Neuron (in vitro differentiated cells): ENCODE measurements at regions not wholly inside any gene's neighbourhood (a gene's known extent, or its start where the extent isn't known, plus 50 kb on each side); places are given as distances from the start of the nearest gene placed in this dataset.

Experiments
- H2AFZ ChIP-seq: one replicate; pipeline ENCODE4 v1.6.1; 2013; ENCODE audit warnings: low read depth, mild to moderate bottlenecking, inconsistent platforms, low read length, moderate library complexity
- H3K27me3 ChIP-seq: one replicate; pipeline ENCODE4 v1.6.1; 2013; ENCODE audit warnings: low read length; ENCODE audit not compliant: insufficient read depth
- H3K36me3 ChIP-seq: one replicate; pipeline ENCODE4 v1.6.1; 2013; ENCODE audit warnings: low read length; ENCODE audit not compliant: insufficient read depth
- H3K4me1 ChIP-seq: one replicate; pipeline ENCODE4 v1.6.1; 2013; ENCODE audit warnings: low read length; ENCODE audit not compliant: insufficient read depth
- H3K4me3 ChIP-seq: 2 replicates; pipeline ENCODE4 v1.5.1; 2013; ENCODE audit warnings: mild to moderate bottlenecking, low read length, moderate library complexity
- H3K9me3 ChIP-seq: one replicate; pipeline ENCODE4 v1.6.1; 2013; ENCODE audit warnings: low read length

DNA sequence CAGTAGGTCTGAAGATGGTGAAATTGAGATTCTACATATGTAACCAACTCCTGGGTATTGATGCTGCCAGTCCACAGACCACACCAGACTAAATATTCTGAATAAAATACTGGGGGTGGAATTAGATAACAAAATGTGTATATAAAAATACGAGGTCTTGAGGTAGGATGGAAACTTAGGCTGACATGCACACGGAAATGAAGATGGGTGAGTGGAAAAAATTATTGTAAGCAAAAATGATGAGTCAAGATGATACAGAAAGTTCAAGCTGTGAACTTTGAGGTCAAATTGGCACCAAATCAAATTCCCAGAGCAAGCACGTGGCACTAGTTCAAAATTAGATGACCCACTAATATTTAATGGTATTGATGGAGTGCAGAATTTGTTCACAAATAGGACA lies 713.4 kb upstream of the ACO1 start:
- no peaks in the 10 kb centered on the region for H3K9me3 ChIP-seq
- no peaks in the 10 kb centered on the region for H3K4me1 ChIP-seq

DNA sequence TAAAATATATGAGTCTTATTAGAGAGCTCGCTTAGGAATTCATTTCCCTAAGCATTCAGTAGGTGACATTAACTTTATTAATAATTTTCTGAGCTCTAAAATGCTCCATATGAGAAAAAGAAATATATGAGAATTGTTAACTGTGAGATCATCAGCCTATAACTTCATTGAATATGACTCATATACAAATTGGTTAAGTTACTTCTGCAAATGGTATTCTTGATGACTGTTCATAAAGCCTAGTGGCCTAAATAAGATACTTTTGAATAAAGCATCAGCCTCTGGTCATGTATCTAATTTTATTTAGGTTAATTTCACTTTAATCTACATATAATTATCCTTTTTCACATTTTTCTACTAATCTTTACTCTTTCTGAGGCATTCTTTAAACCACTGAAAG lies 710.2 kb upstream of the ACO1 start:
- Histone ChIP-seq H3K4me3 (no peak overlapping the region), H3K9me3 (no peaks in the 10 kb centered on the region), H3K27me3 (no peaks in the 10 kb centered on the region), H2AFZ (no peak overlapping the region), H3K4me1 (no peaks in the 10 kb centered on the region), H3K36me3 (no peaks in the 10 kb centered on the region)

More for the DNA sequence above, 713.4 kb upstream of the ACO1 start:
- Histone ChIP-seq H3K27me3 (no peaks in the 10 kb centered on the region), H3K4me3 (no peak overlapping the region), H3K36me3 (no peaks in the 10 kb centered on the region), H2AFZ (no peak overlapping the region)

DNA sequence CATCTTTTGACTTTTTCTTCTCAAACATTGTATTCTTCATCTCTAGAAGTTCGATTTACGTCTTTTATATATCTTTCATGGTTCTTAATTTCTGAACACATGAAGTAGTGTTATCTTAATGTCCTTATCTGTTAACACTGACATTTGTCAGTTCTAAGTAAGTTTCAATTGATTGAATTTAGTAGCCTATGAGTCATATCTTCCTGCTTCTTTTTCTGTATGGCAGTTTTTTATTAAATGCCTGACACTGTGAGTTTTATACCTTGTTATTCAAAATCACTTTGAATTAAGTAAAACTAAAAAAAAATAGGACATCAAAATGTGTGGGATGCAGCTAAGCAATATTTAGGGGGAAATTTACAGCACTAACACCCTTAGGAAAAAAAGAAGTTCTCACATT lies 707.0 kb upstream of the ACO1 start:
- no peak overlapping the region for H2AFZ ChIP-seq
- no peaks in the 10 kb centered on the region for H3K4me1 ChIP-seq
- H3K27me3 ChIP-seq = no peaks in the 10 kb centered on the region

GRCh38 chr9:31677877-31678276 lies 706.6 kb upstream of the ACO1 start:
- no peak overlapping the region for H2AFZ ChIP-seq
- H3K27me3 ChIP-seq = no peaks in the 10 kb centered on the region
- no peaks in the 10 kb centered on the region for H3K36me3 ChIP-seq
- no peaks in the 10 kb centered on the region for H3K4me1 ChIP-seq
- H3K4me3 ChIP-seq = no peak overlapping the region
- no peaks in the 10 kb centered on the region for H3K9me3 ChIP-seq

More for the DNA sequence above, 707.0 kb upstream of the ACO1 start:
- no peak overlapping the region for H3K4me3 ChIP-seq
- no peaks in the 10 kb centered on the region for H3K9me3 ChIP-seq
- no peaks in the 10 kb centered on the region for H3K36me3 ChIP-seq

GRCh38 chr9:31683116-31683515 lies 701.3 kb upstream of the ACO1 start:
- Histone ChIP-seq H3K9me3 (no peaks in the 10 kb centered on the region), H3K4me3 (no peak overlapping the region), H3K36me3 (no peaks in the 10 kb centered on the region), H3K27me3 (no peaks in the 10 kb centered on the region), H2AFZ (no peak overlapping the region), H3K4me1 (no peaks in the 10 kb centered on the region)

- H3K4me3 ChIP-seq = no peak overlapping the region
- H3K9me3 ChIP-seq = no peaks in the 10 kb centered on the region
- no peaks in the 10 kb centered on the region for H3K4me1 ChIP-seq
- no peak overlapping the region for H2AFZ ChIP-seq
- H3K27me3 ChIP-seq = no peaks in the 10 kb centered on the region
- no peaks in the 10 kb centered on the region for H3K36me3 ChIP-seq
Measured at GRCh38 chr9:31697956-31698355, 686.5 kb upstream of the ACO1 start.

DNA sequence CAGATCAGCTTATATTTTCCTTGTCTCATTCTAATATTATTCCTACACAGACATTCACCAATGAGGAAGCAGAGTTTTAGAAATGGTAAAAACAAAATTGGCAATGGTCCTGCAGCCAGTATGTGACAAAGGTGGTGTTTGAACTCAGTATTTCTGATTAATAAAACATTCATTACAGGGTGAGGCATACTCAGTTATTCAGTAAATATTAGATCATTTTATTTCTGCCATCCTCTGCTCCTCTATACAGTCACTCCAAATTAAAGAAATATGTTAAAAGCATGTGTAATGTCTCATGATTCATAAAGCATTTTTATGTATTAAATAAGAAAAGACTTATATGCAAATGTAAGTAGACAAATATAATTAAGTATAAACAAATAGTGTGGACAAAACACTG lies 684.6 kb upstream of the ACO1 start:
- Histone ChIP-seq H3K27me3 (no peaks in the 10 kb centered on the region), H3K9me3 (no peaks in the 10 kb centered on the region), H3K36me3 (no peaks in the 10 kb centered on the region), H3K4me1 (no peaks in the 10 kb centered on the region), H2AFZ (no peak overlapping the region), H3K4me3 (no peak overlapping the region)

- Histone ChIP-seq H2AFZ (no peak overlapping the region), H3K9me3 (no peaks in the 10 kb centered on the region), H3K36me3 (no peaks in the 10 kb centered on the region), H3K27me3 (no peaks in the 10 kb centered on the region), H3K4me1 (no peaks in the 10 kb centered on the region), H3K4me3 (no peak overlapping the region)
Measured at GRCh38 chr9:31700252-31701045, 684.0 kb upstream of the ACO1 start.

DNA sequence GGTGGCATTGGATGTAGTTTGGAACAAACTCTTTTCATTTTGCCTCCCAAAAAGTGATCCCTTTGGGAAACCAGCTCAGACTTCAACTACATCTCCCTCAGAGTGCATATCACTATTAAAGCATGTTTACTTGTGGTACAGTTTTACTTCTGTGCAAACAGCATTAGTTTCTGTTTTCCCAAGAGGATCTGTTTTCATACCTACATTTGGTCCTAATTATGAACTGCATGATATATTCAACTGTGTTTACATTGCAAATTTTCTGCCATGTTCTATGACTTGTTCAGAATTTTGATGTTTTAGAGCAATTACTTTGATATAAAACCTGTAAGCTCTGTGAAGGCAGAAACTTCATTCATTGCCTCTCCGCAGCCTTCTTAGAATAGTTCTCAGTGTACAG lies 681.5 kb upstream of the ACO1 start:
- no peaks in the 10 kb centered on the region for H3K27me3 ChIP-seq

GRCh38 chr9:31715250-31715649 lies 669.2 kb upstream of the ACO1 start:
- no peaks in the 10 kb centered on the region for H3K9me3 ChIP-seq
- H3K27me3 ChIP-seq = no peaks in the 10 kb centered on the region
- no peaks in the 10 kb centered on the region for H3K4me1 ChIP-seq
- no peak overlapping the region for H3K4me3 ChIP-seq
- H2AFZ ChIP-seq = no peak overlapping the region
- H3K36me3 ChIP-seq = no peaks in the 10 kb centered on the region

More for the DNA sequence above, 681.5 kb upstream of the ACO1 start:
- Histone ChIP-seq H3K36me3 (no peaks in the 10 kb centered on the region), H2AFZ (no peak overlapping the region), H3K4me3 (no peak overlapping the region), H3K9me3 (no peaks in the 10 kb centered on the region), H3K4me1 (no peaks in the 10 kb centered on the region)

DNA sequence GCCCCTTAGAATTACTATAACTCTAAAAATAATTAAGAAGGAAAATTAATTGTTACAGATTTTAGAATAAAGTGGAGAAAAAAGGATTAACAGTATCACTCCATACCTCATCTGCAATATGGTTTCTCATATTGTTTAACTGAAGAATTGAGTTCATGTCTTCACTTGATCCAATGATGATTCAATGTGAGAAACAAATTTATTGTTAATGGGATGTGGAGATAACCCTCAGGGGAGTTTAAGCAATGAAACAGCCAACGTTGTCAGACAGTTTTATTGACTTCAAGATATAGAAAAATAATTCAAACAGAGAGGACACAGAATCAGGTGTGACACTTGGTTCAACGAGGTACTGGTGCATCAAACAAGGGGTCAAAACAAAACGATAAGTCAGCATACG lies 665.2 kb upstream of the ACO1 start:
- Histone ChIP-seq H3K4me3 (no peak overlapping the region), H2AFZ (no peak overlapping the region), H3K36me3 (no peaks in the 10 kb centered on the region), H3K27me3 (no peaks in the 10 kb centered on the region), H3K9me3 (no peaks in the 10 kb centered on the region), H3K4me1 (no peaks in the 10 kb centered on the region)

DNA sequence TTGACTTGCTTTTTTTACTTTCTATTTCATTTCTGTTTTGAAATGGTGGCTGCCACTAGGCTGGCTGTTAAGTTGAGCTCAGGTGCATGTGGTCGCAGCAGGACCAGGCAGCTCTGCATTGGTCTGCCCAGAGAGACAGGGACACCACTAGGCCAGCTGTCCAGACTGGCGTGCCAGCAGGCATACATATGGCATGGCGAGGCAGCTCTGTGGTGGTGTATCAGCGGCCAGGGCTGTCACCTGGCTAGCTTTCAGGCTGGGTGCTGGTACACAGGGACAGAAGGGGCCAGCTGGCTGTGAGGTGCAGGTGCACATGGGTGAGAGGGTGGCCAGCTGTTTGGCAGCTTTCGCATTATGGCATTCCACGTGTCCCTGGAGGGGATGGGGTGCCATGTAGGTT lies 654.0 kb upstream of the ACO1 start:
- no peak overlapping the region for H2AFZ ChIP-seq
- H3K27me3 ChIP-seq = no peaks in the 10 kb centered on the region
- peaks cover 7% of the 10 kb centered on the region for H3K4me1 ChIP-seq
- no peaks in the 10 kb centered on the region for H3K9me3 ChIP-seq
- no peak overlapping the region for H3K4me3 ChIP-seq
- H3K36me3 ChIP-seq = no peaks in the 10 kb centered on the region

DNA sequence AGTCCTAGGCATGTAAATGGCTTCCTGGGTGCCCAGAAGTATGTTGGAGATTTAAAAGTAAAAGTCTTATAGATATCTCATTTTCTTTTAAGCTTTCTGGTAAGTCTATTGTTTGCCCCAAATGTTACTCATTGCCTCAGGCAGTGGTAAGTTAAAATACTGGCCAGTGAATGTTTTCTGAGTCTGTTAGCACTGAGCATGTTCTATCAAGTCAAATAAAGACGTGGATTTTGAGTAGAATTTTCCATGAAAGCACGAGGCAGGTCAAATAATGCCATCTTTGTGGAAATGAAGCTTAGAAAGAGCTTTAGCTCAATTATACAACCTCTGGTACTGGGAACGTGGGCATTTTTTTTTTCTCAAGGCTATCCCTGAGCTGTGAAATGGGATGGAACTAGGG lies 651.3 kb upstream of the ACO1 start:
- Histone ChIP-seq H3K36me3 (no peaks in the 10 kb centered on the region), H3K27me3 (no peaks in the 10 kb centered on the region), H2AFZ (no peak overlapping the region), H3K4me1 (peaks cover 7% of the 10 kb centered on the region), H3K9me3 (no peaks in the 10 kb centered on the region), H3K4me3 (no peak overlapping the region)

GRCh38 chr9:31736581-31737179 lies 647.8 kb upstream of the ACO1 start:
- H3K4me3 ChIP-seq = no peak overlapping the region
- H3K4me1 ChIP-seq = peaks cover 7% of the 10 kb centered on the region
- no peaks in the 10 kb centered on the region for H3K27me3 ChIP-seq

More at GRCh38 chr9:31736581-31737179, 647.8 kb upstream of the ACO1 start:
- H3K36me3 ChIP-seq = no peaks in the 10 kb centered on the region
- no peak overlapping the region for H2AFZ ChIP-seq
- no peaks in the 10 kb centered on the region for H3K9me3 ChIP-seq
